HG03457 (cell line): ENCODE measurements at regions not wholly inside any gene's neighbourhood (a gene's known extent, or its start where the extent isn't known, plus 50 kb on each side); places are given as distances from the start of the nearest gene placed in this dataset.

ENCODE experiments used
- ATAC-seq: cut with Tn5 transposase; IDR thresholded peaks from one replicate; pipeline ENCODE4 v1.9.1; 2021; ENCODE audit warnings: moderate number of reproducible peaks; ENCODE audit not compliant: unreplicated experiment

DNA sequence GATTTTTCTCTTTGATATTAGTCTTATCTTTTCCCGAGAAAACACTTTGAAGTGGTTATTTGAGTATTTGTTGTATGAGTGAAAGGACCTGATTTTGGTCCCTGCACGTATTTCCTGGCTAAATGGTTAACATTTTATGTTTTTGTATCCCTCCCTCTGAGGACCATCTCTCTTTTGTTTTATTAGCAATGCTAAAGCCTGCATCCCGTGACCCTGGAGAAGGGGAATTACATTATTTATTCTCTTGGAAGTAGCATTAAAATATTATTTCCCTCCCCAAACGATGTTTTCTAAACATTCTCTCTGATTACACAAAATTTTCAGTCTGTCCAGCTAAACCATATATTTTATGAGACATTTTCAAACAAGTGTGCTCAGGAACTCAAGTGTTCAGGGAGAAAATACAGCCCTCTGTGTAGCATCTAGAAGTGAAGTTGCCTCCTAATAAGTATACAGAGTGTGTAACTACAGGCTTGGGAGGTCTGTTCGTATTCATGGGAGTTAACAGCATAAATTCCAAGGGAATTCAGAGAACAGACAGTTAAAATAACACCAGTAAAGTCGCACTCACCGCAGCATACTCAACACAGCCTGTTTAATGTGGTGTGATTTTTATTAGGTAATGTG, 163.8 kb upstream of the NPVF start:
- ATAC-seq = no peak

DNA sequence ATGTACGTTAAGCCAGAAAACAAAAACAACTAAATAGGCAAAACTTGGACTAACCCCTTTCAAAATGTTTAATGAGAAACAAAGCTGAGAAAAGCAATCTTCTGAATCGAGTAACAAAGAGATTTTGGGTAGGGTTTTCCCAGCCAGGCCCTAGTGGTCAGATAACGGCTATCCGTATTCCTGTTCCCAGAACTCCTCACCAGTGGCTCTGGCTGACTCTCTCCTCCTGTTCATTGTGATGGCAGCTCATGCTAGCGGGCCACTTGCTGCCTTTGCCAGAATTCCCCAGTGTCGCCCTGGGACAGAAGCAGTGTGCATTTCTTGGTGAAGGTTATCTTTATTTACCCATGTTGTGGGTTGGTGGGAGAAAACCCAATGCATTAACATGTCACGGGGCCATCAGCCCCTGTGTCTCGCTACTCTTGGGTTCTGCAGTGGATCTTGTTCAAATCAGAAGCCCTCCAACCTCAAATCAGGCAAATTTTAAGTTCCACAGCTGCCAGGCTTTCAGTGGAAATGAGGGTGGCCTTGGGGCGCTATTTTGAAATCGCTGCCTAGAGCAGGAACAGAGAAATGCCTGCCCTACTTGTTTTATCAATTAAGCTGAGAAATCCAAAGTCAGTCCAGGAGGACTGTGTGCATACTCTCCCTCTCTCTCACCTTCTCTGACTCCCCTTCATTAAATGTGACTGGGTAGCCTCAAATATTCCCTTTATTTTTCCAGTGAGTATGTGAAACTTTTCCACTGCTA, 164.5 kb upstream of the NPVF start:
- no peak for ATAC-seq

DNA sequence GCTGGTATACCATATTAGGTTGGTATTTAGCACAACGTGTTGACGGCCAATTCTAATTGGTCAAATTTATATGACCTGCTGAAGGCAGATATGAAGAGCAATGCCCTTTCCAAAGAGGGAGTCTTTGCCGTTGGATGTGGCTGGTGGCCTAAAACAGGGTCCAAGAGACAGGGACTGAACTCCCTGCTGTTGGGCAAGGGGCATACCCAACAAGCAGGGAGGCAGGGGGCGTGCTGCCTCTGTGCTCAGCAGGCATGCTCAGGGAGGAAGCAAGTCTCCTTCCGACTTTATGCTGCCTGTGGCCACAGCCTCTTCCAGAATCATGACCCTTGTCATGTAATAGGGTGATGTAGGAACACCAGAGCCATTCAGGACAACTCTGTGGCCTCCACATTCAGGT, 167.7 kb upstream of the NPVF start:
- no peak for ATAC-seq

GRCh38 chr7:25396668-25397067, 168.4 kb upstream of the NPVF start:
- no peak for ATAC-seq

DNA sequence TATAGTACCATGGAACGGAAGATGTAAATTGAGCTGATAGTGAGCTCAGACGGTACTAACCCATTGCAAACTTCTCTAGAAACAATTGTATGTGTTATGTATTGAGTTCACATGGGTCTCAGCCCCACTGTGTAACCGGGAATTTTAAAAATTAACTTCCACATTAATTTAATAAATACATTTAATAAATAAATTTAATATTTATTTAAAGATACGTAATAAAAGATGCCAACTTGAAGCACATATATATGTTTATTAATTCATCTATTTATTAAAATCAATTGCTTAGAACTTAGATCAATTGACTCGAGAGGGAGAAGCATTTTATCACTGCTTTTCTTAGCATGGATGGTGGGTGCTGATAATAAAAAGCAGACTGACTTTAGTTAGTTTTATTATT, 170.1 kb upstream of the NPVF start:
- no peak for ATAC-seq

DNA sequence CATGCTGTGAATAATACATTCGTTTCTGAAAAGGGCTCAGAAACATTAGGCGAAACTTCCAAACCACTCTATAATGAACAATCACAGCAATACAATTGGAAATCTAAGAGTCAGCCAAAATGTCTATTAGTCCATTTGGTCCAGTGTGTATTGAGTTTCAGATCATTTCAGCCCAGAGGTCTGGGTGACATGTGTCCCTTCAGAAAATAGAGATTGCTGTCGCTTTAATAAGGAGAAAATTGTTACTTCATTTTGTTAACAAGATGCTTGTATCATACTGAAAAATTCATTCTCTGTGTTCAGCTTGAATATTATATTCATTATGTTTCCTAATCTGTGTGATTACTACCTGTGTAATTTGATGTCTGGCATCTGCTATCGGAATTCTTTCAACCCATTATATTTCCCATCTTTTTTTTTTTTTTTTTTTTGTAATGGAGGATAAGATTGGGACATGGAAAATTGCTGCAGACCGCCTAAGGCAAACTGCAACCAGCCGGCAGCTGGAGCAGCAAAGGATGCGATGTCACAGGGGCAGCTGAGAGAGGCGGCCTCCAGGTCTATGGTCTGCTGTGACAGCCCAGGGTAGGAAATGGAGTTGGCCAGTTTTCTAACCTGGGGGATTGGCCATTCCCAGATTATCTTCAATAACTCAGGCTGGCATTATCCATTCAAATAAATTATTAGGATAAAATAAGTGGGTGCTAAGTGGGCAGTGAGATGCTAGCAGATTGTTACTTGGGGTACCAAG, 170.9 kb upstream of the NPVF start:
- no peak for ATAC-seq

GRCh38 chr7:25402532-25402931, 174.2 kb upstream of the NPVF start:
- no peak for ATAC-seq

DNA sequence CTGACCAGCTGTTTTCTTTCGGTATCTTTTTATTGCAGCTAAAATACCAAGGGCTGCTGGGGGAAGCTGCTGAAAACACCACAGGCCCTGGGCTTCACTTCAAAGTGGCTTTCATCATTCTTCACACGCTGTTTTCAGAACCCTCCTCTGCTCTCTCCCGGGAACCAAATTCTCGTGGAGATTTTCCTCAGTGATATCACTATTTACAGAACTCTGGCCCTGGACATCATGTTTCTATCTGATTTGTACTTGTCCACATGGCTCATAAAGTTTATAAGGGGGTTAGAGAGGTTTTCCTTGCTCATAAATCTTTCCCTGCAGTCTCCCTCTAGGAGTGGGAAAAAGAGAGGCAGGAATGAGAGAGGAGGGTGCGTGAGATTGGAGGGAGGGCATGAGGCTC, 177.4 kb upstream of the NPVF start:
- ATAC-seq = no peak

GRCh38 chr7:25407053-25407452, 178.8 kb upstream of the NPVF start:
- ATAC-seq = no peak

GRCh38 chr7:25408012-25408687, 179.9 kb upstream of the NPVF start:
- ATAC-seq = no peak

GRCh38 chr7:25408876-25409275, 180.6 kb upstream of the NPVF start:
- no peak for ATAC-seq

- ATAC-seq = no peak
These were observed 181.8 kb upstream of the NPVF start for GRCh38 chr7:25409897-25410636.

GRCh38 chr7:25420771-25421170, 192.5 kb upstream of the NPVF start:
- no peak for ATAC-seq

DNA sequence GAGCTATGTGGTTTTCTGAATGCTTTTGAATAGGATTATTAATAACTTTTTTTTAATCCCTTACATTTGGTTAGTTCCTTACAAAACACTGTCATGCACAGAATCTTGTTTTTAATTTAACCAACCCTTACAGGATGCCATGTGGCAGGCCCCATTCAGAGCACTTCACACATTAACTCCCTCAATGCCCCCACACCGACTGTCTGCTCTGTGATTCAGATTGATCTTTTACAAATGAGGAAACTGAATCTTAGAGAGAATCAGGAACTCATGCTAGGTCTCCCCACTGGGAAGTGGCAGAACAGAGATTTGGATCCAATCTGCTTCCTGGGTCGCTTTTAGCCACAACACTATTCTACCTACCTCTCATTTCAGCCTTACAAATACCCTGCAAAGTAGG, 195.8 kb upstream of the NPVF start:
- ATAC-seq = no peak

DNA sequence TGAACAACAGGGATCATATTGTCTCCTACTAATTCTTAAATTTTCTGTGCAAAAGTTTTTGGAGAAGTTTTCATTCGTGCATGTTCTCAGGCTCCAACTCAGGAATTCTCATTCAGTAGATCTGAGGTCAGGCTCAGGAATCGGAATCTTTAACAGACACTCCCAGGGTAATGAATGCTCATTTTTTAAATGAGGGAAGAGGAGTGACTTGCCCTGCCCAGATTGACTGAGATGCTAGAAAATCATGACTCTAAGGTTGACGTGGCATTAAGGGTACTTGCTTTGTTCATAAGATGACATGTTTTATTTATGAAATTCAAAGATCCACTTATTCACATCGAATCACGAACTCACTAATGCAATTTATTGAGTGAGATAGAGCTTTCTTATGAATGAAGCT, 196.6 kb upstream of the NPVF start:
- no peak for ATAC-seq

GRCh38 chr7:25427721-25428120, 199.4 kb upstream of the NPVF start:
- no peak for ATAC-seq

GRCh38 chr7:25429731-25430130, 201.4 kb upstream of the NPVF start:
- ATAC-seq = no peak

GRCh38 chr7:25430200-25430931, 202.1 kb upstream of the NPVF start:
- ATAC-seq = no peak

DNA sequence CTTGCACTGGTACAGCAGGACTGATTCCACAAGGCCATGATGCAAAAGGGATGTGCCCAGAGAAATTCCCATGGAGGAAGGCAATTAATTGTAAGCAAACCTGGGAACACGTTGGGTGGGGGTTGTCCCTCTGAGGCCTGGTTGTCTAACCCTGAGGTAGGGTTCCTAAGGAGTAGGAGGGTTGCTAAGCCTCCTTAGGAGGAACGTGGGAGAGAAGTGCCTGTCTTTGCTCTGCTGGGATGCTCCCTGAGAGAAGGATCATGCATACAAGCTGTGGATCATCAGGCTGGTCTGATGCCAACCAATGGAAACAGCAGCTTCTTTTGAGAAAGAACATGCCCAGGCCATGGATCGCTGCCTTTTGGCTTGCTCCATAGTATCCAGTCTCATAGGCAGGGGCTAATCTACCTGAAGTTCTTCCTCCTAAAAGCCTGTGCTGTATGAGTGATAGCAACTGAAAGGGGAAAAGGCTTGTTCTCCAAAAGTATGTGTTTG, 203.7 kb upstream of the NPVF start:
- ATAC-seq = no peak

DNA sequence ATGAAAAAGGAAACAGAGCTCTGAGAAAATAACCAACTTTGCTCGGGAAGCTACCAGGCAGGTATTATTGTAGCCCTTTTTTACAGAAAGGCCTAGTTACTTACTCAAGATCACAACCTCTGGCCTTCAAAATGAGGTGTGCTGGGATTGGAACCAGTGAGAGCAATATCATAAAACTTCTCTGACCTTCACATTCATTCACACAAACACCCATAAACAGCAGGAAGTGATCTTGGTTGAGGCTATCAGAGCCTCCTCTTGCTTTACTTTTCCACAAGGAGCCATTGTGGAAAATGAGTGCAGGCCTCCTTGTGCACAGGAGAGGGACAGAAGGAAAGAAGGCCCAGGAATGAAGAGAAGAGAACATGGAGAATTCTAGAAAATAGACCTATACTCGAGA, 204.5 kb upstream of the NPVF start:
- ATAC-seq = no peak
